Gastrocnemius medialis (tissue), 4 donors: ENCODE measurements at regions not wholly inside any gene's neighbourhood (a gene's known extent, or its start where the extent isn't known, plus 50 kb on each side); places are given as distances from the start of the nearest gene placed in this dataset.

ENCODE experiments used
- ATAC-seq, 2 donors: fragments of 150-250 bp; one replicate each; pipeline ENCODE4 v1.9.1; 2016
- DNase-seq, 2 donors: peaks; one replicate each; pipeline ENCODE4 v3.0.0-alpha.2; 2019
- H3K27ac ChIP-seq, 4 donors: fragments of 200-600 bp; sonication (generic); 1 replicate in 1 of 4; 2 replicates in 3 of 4; pipeline ENCODE4 v1.5.1; 2016 to 2018; ENCODE audit warnings: mild to moderate bottlenecking in 2 of 4, moderate library complexity in 1 of 4
- H3K27me3 ChIP-seq, 3 donors: fragments of 200-600 bp; sonication (generic) in 2 of 3; 1 replicate in 1 of 3; 2 replicates in 2 of 3; pipeline versions ENCODE4 v1.5.1 to v1.6.0; 2016 to 2019; ENCODE audit warnings: mild to moderate bottlenecking in 1 of 3, moderate library complexity in 1 of 3
- H3K36me3 ChIP-seq, 2 donors: fragments of 200-600 bp; sonication (generic) in 1 of 2; one replicate each; pipeline ENCODE4 v1.5.1; 2017 to 2018
- H3K4me1 ChIP-seq, 2 donors: fragments of 200-600 bp; sonication (generic) in 1 of 2; one replicate each; pipeline ENCODE4 v1.5.1; 2016 to 2017; ENCODE audit warnings: mild to moderate bottlenecking in 2 of 2
- H3K4me3 ChIP-seq, 4 donors: fragments of 200-600 bp; sonication (generic) in 3 of 4; 1 replicate in 1 of 4; 2 replicates in 3 of 4; pipeline ENCODE4 v1.5.1; 2016 to 2019; ENCODE audit warnings: mild to moderate bottlenecking in 2 of 4
- H3K9me3 ChIP-seq, 3 donors: fragments of 200-600 bp; sonication (generic) in 2 of 3; 1 replicate in 1 of 3; 2 replicates in 2 of 3; pipeline ENCODE4 v1.5.1; 2016 to 2019
- CTCF ChIP-seq, 5 experiments: fragments of 450-650 bp in 3 of 5; fragments of 200-600 bp in 2 of 5; sonication (generic) in 2 of 5; IDR thresholded peaks in 4 of 5; conservative IDR thresholded peaks in 1 of 5; 1 replicate in 4 of 5; 2 replicates in 1 of 5; pipeline ENCODE4 v1.5.1; 2016 to 2019; ENCODE audit warnings: antibody characterized with exemption in 5 of 5, mild to moderate bottlenecking in 3 of 5, moderate library complexity in 3 of 5
- POLR2A ChIP-seq, 2 donors: fragments of 450-650 bp; IDR thresholded peaks; one replicate each; pipeline ENCODE4 v1.6.1; 2017; ENCODE audit warnings: antibody characterized with exemption in 2 of 2, mild to moderate bottlenecking in 2 of 2, moderate library complexity in 2 of 2
- in situ Hi-C, 4 donors: fragments of 200-750 bp; cut with MboI; loops; one replicate each; pipeline versions ENCODE4 v1.15.0 to v1.8.0; 2017; ENCODE audit warnings: low sequenced_read_pairs in 4 of 4
- intact Hi-C: fragments of 100-400 bp; cut with DNase I; formaldehyde crosslinking; loops from one replicate; pipeline ENCODE4 v1.15.1; 2023; ENCODE audit warnings: low total_unique reads

GRCh38 chr16:86166414-86166813, 267.5 kb downstream of the IRF8 start:
- H3K4me3 ChIP-seq, result no peak overlapping the region
- intact Hi-C loops (no loop called here), in situ Hi-C loops (no loop called here)
- peaks cover 0 to 3% (median 0%) of the 10 kb centered on the region in 3 donors for H3K9me3 ChIP-seq
- ATAC-seq (no peak), DNase-seq (no peak)
- no peak overlapping the region for H3K27ac ChIP-seq
- TF ChIP-seq CTCF (IDR thresholded peaks at IDR 0.05 in 4 of 5, conservative IDR thresholded peaks at IDR 0.05 in 1 of 5) (no peak), POLR2A (IDR thresholded peaks at IDR 0.05) (no peak)
- peaks cover 0 to 4% (median 0%) of the 10 kb centered on the region in 3 donors for H3K27me3 ChIP-seq
- no peaks in the 10 kb centered on the region for H3K4me1 ChIP-seq
- H3K36me3 ChIP-seq, result no peaks in the 10 kb centered on the region

- Histone ChIP-seq H3K4me1 (no peaks in the 10 kb centered on the region), H3K9me3 (peaks cover 0 to 3% (median 0%) of the 10 kb centered on the region in 3 donors), H3K4me3 (no peak overlapping the region), H3K27me3 (peaks cover 0 to 4% (median 0%) of the 10 kb centered on the region in 3 donors), H3K36me3 (no peaks in the 10 kb centered on the region), H3K27ac (no peak overlapping the region)
- ATAC-seq (no peak), DNase-seq (no peak)
- intact Hi-C loops (no loop called here), in situ Hi-C loops (no loop called here)
- no peak for TF ChIP-seq CTCF (IDR thresholded peaks at IDR 0.05 in 4 of 5, conservative IDR thresholded peaks at IDR 0.05 in 1 of 5)
- TF ChIP-seq POLR2A (IDR thresholded peaks at IDR 0.05), result no peak
Measured at GRCh38 chr16:86167061-86167460, 268.1 kb downstream of the IRF8 start.

GRCh38 chr16:86170720-86171119, 271.8 kb downstream of the IRF8 start:
- Histone ChIP-seq H3K9me3 (peaks cover 0 to 3% (median 0%) of the 10 kb centered on the region in 3 donors), H3K27ac (no peak overlapping the region), H3K27me3 (peaks cover 0 to 12% (median 0%) of the 10 kb centered on the region in 3 donors), H3K4me3 (no peak overlapping the region), H3K4me1 (no peaks in the 10 kb centered on the region), H3K36me3 (no peaks in the 10 kb centered on the region)
- TF ChIP-seq POLR2A (IDR thresholded peaks at IDR 0.05) (no peak), CTCF (IDR thresholded peaks at IDR 0.05 in 4 of 5, conservative IDR thresholded peaks at IDR 0.05 in 1 of 5) (no peak)
- DNase-seq, result no peak
- ATAC-seq, result no peak
- intact Hi-C loops (no loop called here), in situ Hi-C loops (no loop called here)

GRCh38 chr16:86171329-86171728, 272.4 kb downstream of the IRF8 start:
- TF ChIP-seq CTCF (IDR thresholded peaks at IDR 0.05 in 4 of 5, conservative IDR thresholded peaks at IDR 0.05 in 1 of 5) (no peak), POLR2A (IDR thresholded peaks at IDR 0.05) (no peak)
- Histone ChIP-seq H3K36me3 (no peaks in the 10 kb centered on the region), H3K9me3 (no peaks in the 10 kb centered on the region), H3K27me3 (peaks cover 0 to 12% (median 0%) of the 10 kb centered on the region in 3 donors), H3K4me3 (no peak overlapping the region), H3K27ac (no peak overlapping the region), H3K4me1 (no peaks in the 10 kb centered on the region)
- no peak for DNase-seq
- intact Hi-C loops (no loop called here), in situ Hi-C loops (no loop called here)
- ATAC-seq, result no peak

GRCh38 chr16:86175816-86176215, 276.9 kb downstream of the IRF8 start:
- no peaks in the 10 kb centered on the region for H3K4me1 ChIP-seq
- H3K36me3 ChIP-seq, result no peaks in the 10 kb centered on the region
- intact Hi-C loops (no loop called here), in situ Hi-C loops (no loop called here)
- H3K4me3 ChIP-seq, result no peak overlapping the region
- no peak for DNase-seq
- no peak overlapping the region for H3K27ac ChIP-seq
- ATAC-seq, result no peak
- H3K9me3 ChIP-seq, result peaks cover 0 to 6% (median 0%) of the 10 kb centered on the region in 3 donors
- TF ChIP-seq CTCF (IDR thresholded peaks at IDR 0.05 in 4 of 5, conservative IDR thresholded peaks at IDR 0.05 in 1 of 5) (no peak), POLR2A (IDR thresholded peaks at IDR 0.05) (no peak)
- peaks cover 0 to 9% (median 0%) of the 10 kb centered on the region in 3 donors for H3K27me3 ChIP-seq
